ENCODE measurements at regions not wholly inside any gene's neighbourhood (a gene's known extent, or its start where the extent isn't known, plus 50 kb on each side); places are given as distances from the start of the nearest gene placed in this dataset.

DNA sequence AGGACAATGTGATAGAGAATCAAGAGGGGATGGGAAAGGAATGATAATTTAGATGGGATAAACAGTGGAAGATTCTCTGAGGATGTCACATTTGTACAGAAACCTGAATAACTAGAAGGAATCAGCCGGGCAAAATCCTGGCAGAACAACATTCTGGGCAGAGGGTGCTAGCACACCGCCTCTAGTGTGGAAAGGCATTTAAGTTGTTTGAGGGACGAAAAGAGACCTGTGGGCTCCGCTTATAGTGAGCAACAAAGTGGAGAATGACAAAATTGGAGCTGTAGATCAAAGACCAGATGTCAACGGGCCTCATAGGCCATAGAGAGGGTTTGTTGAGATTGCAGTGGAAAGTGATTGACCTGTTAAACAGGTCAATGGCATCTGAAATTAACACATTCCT lies 596.0 kb upstream of the SLIT2 start:
- 10% methylated on average over 5 of the region's 5 CpGs for WGBS (ENCODE audit: low lambda C conversion rate)
- no peaks in the 10 kb centered on the region for H3K4me1 ChIP-seq (ENCODE audit: insufficient read depth, low read length)
- DNase-seq (ENCODE audit: low spot score) (no peak), FAIRE-seq (no peak), ATAC-seq (no peak)
- no peaks in the 10 kb centered on the region for H3K36me3 ChIP-seq (replicated peaks in 1 of 2; ENCODE audit: control insufficient read depth in 1 of 2, insufficient read depth in 2 of 2, low read length in 2 of 2)
- no TSS peak for BruUV-seq (replicated peaks)
- CTCF ChIA-PET (ENCODE audit: low intra/inter-chr PET ratio, low total read pairs), result no interaction called here
- no peaks in the 10 kb centered on the region for H3K79me2 ChIP-seq (ENCODE audit: insufficient read depth, low read length)
- in situ Hi-C loops (cut with HindIII; ENCODE audit: extremely low pct_ligation_motif_present, low pct_unique_long_range_greater_than_20kb), result no loop called here
- no peak overlapping the region for H3K4me2 ChIP-seq (ENCODE audit: low read depth, low read length)
- POLR2A ChIA-PET, result no interaction called here
- no peak overlapping the region for H3K9ac ChIP-seq (ENCODE audit: insufficient read depth, low read depth, low read length)
- H3K9me3 ChIP-seq (ENCODE audit: low read length), result peaks cover 90% of the 10 kb centered on the region
- H4K20me1 ChIP-seq (ENCODE audit: insufficient read depth, low read length), result no peaks in the 10 kb centered on the region
- TF ChIP-seq ZNF253 (CRISPR knock-in tag; IDR thresholded peaks at IDR 0.05; ENCODE audit: borderline replicate concordance) (no peak), THYN1 (CRISPR knock-in tag; IDR thresholded peaks at IDR 0.05; ENCODE audit: borderline replicate concordance, low read depth) (no peak), DNMT3B (CRISPR knock-in tag; conservative IDR thresholded peaks at IDR 0.05) (no peak), ZNF432 (CRISPR knock-in tag; IDR thresholded peaks at IDR 0.05; ENCODE audit: borderline replicate concordance) (no peak), ZNF207 (IDR thresholded peaks at IDR 0.05; ENCODE audit: borderline replicate concordance) (no peak), ZNF329 (CRISPR knock-in tag; IDR thresholded peaks at IDR 0.05; ENCODE audit: low read depth) (no peak), ZNF337 (CRISPR knock-in tag; IDR thresholded peaks at IDR 0.05; ENCODE audit: borderline replicate concordance, low read depth) (no peak), HIVEP1 (CRISPR knock-in tag; IDR thresholded peaks at IDR 0.05) (no peak), CEBPG (CRISPR knock-in tag; IDR thresholded peaks at IDR 0.05) (no peak), NFE2L2 (IDR thresholded peaks at IDR 0.05; ENCODE audit: low read length) (no peak), NFYB (CRISPR knock-in tag; IDR thresholded peaks at IDR 0.05) (no peak), ZNF224 (CRISPR knock-in tag; IDR thresholded peaks at IDR 0.05) (no peak), GABPB1 (CRISPR knock-in tag; IDR thresholded peaks at IDR 0.05) (no peak), ZSCAN29 (CRISPR knock-in tag; conservative IDR thresholded peaks at IDR 0.05) (no peak), ZNF557 (CRISPR knock-in tag; IDR thresholded peaks at IDR 0.05) (no peak)
- TF ChIP-seq, protein P1, sequence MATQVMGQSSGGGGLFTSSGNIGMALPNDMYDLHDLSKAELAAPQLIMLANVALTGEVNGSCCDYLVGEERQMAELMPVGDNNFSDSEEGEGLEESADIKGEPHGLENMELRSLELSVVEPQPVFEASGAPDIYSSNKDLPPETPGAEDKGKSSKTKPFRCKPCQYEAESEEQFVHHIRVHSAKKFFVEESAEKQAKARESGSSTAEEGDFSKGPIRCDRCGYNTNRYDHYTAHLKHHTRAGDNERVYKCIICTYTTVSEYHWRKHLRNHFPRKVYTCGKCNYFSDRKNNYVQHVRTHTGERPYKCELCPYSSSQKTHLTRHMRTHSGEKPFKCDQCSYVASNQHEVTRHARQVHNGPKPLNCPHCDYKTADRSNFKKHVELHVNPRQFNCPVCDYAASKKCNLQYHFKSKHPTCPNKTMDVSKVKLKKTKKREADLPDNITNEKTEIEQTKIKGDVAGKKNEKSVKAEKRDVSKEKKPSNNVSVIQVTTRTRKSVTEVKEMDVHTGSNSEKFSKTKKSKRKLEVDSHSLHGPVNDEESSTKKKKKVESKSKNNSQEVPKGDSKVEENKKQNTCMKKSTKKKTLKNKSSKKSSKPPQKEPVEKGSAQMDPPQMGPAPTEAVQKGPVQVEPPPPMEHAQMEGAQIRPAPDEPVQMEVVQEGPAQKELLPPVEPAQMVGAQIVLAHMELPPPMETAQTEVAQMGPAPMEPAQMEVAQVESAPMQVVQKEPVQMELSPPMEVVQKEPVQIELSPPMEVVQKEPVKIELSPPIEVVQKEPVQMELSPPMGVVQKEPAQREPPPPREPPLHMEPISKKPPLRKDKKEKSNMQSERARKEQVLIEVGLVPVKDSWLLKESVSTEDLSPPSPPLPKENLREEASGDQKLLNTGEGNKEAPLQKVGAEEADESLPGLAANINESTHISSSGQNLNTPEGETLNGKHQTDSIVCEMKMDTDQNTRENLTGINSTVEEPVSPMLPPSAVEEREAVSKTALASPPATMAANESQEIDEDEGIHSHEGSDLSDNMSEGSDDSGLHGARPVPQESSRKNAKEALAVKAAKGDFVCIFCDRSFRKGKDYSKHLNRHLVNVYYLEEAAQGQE (IDR thresholded peaks at IDR 0.05; ENCODE audit: borderline replicate concordance in 1 of 2, low read depth in 1 of 2, low read length in 2 of 2), result no peak
- TF ChIP-seq, protein P2, sequence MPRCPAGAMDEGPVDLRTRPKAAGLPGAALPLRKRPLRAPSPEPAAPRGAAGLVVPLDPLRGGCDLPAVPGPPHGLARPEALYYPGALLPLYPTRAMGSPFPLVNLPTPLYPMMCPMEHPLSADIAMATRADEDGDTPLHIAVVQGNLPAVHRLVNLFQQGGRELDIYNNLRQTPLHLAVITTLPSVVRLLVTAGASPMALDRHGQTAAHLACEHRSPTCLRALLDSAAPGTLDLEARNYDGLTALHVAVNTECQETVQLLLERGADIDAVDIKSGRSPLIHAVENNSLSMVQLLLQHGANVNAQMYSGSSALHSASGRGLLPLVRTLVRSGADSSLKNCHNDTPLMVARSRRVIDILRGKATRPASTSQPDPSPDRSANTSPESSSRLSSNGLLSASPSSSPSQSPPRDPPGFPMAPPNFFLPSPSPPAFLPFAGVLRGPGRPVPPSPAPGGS (CRISPR knock-in tag; IDR thresholded peaks at IDR 0.05), result no peak
- TF ChIP-seq, protein P3, sequence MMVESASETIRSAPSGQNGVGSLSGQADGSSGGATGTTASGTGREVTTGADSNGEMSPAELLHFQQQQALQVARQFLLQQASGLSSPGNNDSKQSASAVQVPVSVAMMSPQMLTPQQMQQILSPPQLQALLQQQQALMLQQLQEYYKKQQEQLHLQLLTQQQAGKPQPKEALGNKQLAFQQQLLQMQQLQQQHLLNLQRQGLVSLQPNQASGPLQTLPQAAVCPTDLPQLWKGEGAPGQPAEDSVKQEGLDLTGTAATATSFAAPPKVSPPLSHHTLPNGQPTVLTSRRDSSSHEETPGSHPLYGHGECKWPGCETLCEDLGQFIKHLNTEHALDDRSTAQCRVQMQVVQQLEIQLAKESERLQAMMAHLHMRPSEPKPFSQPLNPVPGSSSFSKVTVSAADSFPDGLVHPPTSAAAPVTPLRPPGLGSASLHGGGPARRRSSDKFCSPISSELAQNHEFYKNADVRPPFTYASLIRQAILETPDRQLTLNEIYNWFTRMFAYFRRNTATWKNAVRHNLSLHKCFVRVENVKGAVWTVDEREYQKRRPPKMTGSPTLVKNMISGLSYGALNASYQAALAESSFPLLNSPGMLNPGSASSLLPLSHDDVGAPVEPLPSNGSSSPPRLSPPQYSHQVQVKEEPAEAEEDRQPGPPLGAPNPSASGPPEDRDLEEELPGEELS (CRISPR knock-in tag; IDR thresholded peaks at IDR 0.05), result no peak
- no peak overlapping the region for H3K4me3 ChIP-seq (replicated peaks in 1 of 3; ENCODE audit: insufficient read depth in 1 of 3, low read depth in 2 of 3, low read length in 3 of 3)
- H3K27me3 ChIP-seq (ENCODE audit: control insufficient read depth in 1 of 2, insufficient read depth in 2 of 2, low read length in 2 of 2), result no peaks in the 10 kb centered on the region
- H2AFZ ChIP-seq (ENCODE audit: low read length), result no peak overlapping the region
- intact Hi-C loops (cut with micrococcal nuclease; ENCODE audit: unreplicated experiment), result no loop called here
- no peak overlapping the region for H3K27ac ChIP-seq (ENCODE audit: extremely low read length, insufficient read depth, low read length)

Data from HepG2 (cell line).